ENCODE measurements at regions not wholly inside any gene's neighbourhood (a gene's known extent, or its start where the extent isn't known, plus 50 kb on each side); places are given as distances from the start of the nearest gene placed in this dataset.

DNA sequence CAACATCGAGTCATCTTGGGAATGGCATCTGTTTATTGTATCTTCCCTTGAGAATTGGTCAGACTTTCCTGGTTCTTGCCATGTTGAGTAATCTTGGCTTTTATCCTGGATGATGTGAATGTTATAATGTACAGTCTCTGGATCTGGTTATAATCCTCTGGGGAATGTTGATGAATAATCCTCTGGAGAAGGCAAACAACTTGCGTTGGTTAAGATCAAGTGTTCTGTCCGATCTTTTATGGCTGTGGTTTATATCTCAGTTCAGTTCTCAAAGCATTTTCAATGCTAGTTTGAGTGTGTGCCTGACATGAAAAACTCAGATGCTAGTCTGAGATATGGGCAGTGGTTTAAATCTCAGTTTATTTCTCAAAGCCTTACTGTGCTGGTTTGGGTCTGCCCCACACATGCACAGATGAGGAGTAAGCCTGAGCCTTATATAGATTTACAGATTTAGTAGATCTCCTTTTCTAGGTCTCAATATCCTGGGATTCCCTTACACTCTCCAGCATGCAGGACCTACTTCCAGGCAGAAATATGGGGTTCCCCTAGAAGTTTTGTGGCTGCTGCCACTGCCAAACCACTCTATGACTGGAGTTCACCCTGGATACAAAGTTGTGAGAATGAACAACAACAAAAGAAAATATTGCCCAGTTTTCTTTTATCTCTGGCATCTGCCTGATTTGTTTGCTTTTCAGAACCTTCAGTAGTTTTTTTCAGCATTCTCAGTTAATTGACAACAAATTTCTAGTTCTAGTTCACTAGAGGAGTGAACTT, 191.8 kb upstream of the MAN1A1 start:
- Histone ChIP-seq H3K4me3 (ENCODE audit: low read depth, low read length) (no peak overlapping the region), H3K9me3 (ENCODE audit: severe bottlenecking) (no peaks in the 10 kb centered on the region), H3K27ac (no peak overlapping the region), H3K36me3 (no peaks in the 10 kb centered on the region), H3K27me3 (ENCODE audit: insufficient read depth, low read depth, severe bottlenecking) (no peaks in the 10 kb centered on the region)
- TF ChIP-seq, protein P1, sequence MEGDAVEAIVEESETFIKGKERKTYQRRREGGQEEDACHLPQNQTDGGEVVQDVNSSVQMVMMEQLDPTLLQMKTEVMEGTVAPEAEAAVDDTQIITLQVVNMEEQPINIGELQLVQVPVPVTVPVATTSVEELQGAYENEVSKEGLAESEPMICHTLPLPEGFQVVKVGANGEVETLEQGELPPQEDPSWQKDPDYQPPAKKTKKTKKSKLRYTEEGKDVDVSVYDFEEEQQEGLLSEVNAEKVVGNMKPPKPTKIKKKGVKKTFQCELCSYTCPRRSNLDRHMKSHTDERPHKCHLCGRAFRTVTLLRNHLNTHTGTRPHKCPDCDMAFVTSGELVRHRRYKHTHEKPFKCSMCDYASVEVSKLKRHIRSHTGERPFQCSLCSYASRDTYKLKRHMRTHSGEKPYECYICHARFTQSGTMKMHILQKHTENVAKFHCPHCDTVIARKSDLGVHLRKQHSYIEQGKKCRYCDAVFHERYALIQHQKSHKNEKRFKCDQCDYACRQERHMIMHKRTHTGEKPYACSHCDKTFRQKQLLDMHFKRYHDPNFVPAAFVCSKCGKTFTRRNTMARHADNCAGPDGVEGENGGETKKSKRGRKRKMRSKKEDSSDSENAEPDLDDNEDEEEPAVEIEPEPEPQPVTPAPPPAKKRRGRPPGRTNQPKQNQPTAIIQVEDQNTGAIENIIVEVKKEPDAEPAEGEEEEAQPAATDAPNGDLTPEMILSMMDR (IDR thresholded peaks at IDR 0.05; ENCODE audit: low read depth, low read length), result no peak
- no peak for DNase-seq

DNA sequence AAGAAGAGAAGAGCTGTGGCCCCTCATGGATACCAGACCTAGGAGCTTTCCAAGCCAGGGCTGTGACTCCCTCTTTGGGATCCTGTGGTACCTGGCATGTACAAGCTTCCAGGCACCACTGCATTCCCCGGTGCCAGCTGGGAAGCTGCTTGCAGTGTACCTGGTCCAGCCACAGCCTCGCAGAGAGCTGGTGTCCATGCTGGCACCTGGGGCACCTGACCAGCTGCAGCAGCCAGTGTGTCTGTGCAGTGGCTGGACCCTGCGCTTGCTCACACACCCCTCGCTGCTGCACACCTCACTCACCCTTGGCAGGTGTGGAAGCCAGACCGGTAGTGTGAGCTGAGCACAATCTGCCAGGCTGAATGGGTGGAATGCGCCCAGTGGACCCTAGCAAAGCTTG, 190.9 kb upstream of the MAN1A1 start:
- no peaks in the 10 kb centered on the region for H3K36me3 ChIP-seq
- TF ChIP-seq, protein P1 (IDR thresholded peaks at IDR 0.05; ENCODE audit: low read depth, low read length), result no peak
- DNase-seq, result no peak
- H3K27me3 ChIP-seq (ENCODE audit: insufficient read depth, low read depth, severe bottlenecking), result no peaks in the 10 kb centered on the region
- H3K9me3 ChIP-seq (ENCODE audit: severe bottlenecking), result no peaks in the 10 kb centered on the region
- no peak overlapping the region for H3K4me3 ChIP-seq (ENCODE audit: low read depth, low read length)
- H3K27ac ChIP-seq, result no peak overlapping the region

DNA sequence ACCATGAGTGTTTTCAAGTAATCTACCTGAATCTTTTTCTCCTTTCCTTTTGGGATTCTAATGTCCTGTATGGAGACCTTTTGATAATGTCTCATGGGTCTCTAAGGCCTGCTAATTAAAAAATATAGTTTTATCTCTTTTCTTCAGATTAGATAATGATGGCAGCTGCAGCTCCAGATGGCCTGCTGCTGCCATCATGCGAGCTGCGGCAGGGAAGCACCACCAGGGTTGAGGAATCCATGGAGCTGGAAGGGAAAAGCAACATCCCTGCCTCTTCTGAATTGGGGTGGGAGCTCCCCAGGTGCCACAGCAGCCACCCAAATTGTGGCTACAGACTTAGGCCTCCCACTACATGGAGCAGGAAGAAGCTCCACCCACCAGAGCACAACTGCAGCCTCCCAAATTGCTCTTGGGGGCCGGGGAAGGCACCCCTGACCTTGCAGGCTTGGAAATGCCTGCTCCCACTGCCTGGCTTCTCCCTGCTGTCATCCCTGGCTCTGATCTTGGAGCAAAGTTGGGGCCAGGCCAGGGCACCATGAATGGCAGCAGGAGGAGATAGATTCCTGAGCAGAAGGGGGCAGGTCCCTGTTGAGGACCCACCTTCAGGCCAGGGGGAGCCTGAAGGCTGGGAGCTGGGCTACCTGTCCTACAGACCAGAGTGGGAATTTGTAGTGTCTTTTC, 189.6 kb upstream of the MAN1A1 start:
- TF ChIP-seq, protein P1 (IDR thresholded peaks at IDR 0.05; ENCODE audit: low read depth, low read length), result peak; percentile 45
- Histone ChIP-seq H3K27ac (no peak overlapping the region), H3K9me3 (ENCODE audit: severe bottlenecking) (no peaks in the 10 kb centered on the region), H3K36me3 (no peaks in the 10 kb centered on the region), H3K27me3 (ENCODE audit: insufficient read depth, low read depth, severe bottlenecking) (no peaks in the 10 kb centered on the region), H3K4me3 (ENCODE audit: low read depth, low read length) (no peak overlapping the region)
- no peak for DNase-seq

DNA sequence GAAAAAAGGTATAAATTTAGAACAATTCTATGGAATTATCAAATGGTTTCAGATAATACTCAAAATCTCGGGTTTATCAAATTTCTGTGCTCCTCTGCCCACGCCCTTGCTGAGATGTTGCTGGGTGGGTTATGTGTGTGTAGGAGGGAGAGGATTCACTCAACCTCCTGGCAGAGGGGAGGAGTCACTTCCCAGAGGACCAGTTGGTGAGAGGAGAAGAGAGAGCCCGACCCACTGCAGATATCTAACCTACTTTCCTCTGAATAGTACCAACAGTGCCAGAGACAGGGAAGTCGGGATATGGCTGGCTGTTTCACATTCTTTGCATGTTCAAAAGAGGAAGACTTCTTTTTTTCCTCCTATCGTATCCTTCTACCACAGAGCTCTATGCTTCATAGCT, 187.1 kb upstream of the MAN1A1 start:
- DNase-seq, result no peak
- Histone ChIP-seq H3K27me3 (ENCODE audit: insufficient read depth, low read depth, severe bottlenecking) (no peaks in the 10 kb centered on the region), H3K36me3 (no peaks in the 10 kb centered on the region), H3K4me3 (ENCODE audit: low read depth, low read length) (no peak overlapping the region), H3K27ac (no peak overlapping the region), H3K9me3 (ENCODE audit: severe bottlenecking) (no peaks in the 10 kb centered on the region)
- TF ChIP-seq, protein P1 (IDR thresholded peaks at IDR 0.05; ENCODE audit: low read depth, low read length), result no peak

DNA sequence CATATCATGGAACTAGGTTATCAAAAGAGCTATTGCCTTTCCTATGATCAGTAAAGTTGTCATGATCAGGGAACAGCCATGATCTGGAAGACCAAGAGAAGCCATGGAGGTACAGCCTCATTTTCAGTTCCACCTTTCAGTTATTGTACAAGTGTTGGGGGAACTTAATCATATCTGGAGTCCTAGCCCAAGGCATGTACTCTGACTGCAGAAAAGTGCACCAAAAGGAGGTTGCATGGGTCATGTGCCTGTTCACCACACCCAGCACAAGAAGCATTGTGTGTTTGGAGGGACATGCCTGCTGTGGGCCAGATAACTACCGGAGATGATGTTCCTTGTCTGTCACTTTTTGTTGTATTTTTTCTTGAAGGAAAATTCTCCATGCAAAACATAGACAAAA, 185.8 kb upstream of the MAN1A1 start:
- H3K4me3 ChIP-seq (ENCODE audit: low read depth, low read length), result no peak overlapping the region
- no peaks in the 10 kb centered on the region for H3K36me3 ChIP-seq
- H3K9me3 ChIP-seq (ENCODE audit: severe bottlenecking), result no peaks in the 10 kb centered on the region
- no peaks in the 10 kb centered on the region for H3K27me3 ChIP-seq (ENCODE audit: insufficient read depth, low read depth, severe bottlenecking)
- TF ChIP-seq, protein P1 (IDR thresholded peaks at IDR 0.05; ENCODE audit: low read depth, low read length), result no peak
- no peak overlapping the region for H3K27ac ChIP-seq
- no peak for DNase-seq
